Activated CD8-positive, alpha-beta T cell treated with anti-CD3 and anti-CD28 coated beads for 36 hours (primary cell): ENCODE measurements at regions not wholly inside any gene's neighbourhood (a gene's known extent, or its start where the extent isn't known, plus 50 kb on each side); places are given as distances from the start of the nearest gene placed in this dataset.

Source experiments
- ATAC-seq: fragments of 200-7000 bp; cut with Tn5 transposase; one replicate; pipeline ENCODE4 v1.10.0; 2021; ENCODE audit warnings: mild to moderate bottlenecking, moderate library complexity
- CTCF ChIA-PET: fragments of 350-600 bp; sonication (Branson Sonifier 250); formaldehyde crosslinking; loops from one replicate; lab custom pipeline; 2021; ENCODE audit warnings: antibody characterized with exemption; lab: Charles Lee
- POLR2A ChIA-PET: fragments of 350-600 bp; sonication (Branson Sonifier 250); formaldehyde crosslinking; loops from one replicate; lab custom pipeline; 2021; ENCODE audit warnings: antibody characterized with exemption; lab: Charles Lee
- DNase-seq: peaks from one replicate; pipeline ENCODE4 v3.0.0-alpha.2; 2020
- H3K27ac Mint-ChIP-seq: one replicate; pipeline ENCODE4 v1.8.0; 2021; ENCODE audit warnings: mild to moderate bottlenecking, mixed read lengths
- H3K27me3 Mint-ChIP-seq: one replicate; pipeline ENCODE4 v1.8.0; 2021; ENCODE audit warnings: mixed read lengths
- H3K36me3 Mint-ChIP-seq: one replicate; pipeline ENCODE4 v1.8.0; 2021; ENCODE audit warnings: low read depth, mixed read lengths
- H3K4me1 Mint-ChIP-seq: one replicate; pipeline ENCODE4 v1.8.0; 2021; ENCODE audit warnings: low read depth, mixed read lengths
- H3K4me3 Mint-ChIP-seq: one replicate; pipeline ENCODE4 v1.8.0; 2021; ENCODE audit warnings: mild to moderate bottlenecking, moderate library complexity, mixed read lengths
- H3K9me3 Mint-ChIP-seq: one replicate; pipeline ENCODE4 v1.8.0; 2021; ENCODE audit warnings: mixed read lengths
- CTCF ChIP-seq: fragments of 200-600 bp; IDR thresholded peaks from one replicate; pipeline ENCODE4 v1.8.0; 2022; ENCODE audit warnings: antibody characterized with exemption, mild to moderate bottlenecking
- intact Hi-C: fragments of 100-400 bp; cut with micrococcal nuclease; formaldehyde crosslinking; loops from one replicate; pipeline ENCODE4 v1.10.0; 2022

GRCh38 chr13:22758245-22758644 is 422.5 kb upstream of the SGCG start:
- Mint-ChIP-seq H3K4me3 (no peak overlapping the region), H3K36me3 (no peaks in the 10 kb centered on the region), H3K9me3 (peaks cover 2% of the 10 kb centered on the region), H3K4me1 (no peaks in the 10 kb centered on the region), H3K27ac (no peak overlapping the region), H3K27me3 (peaks cover 3% of the 10 kb centered on the region)
- DNase-seq (no peak), ATAC-seq (no peak)
- ChIA-PET CTCF (no interaction called here), POLR2A (interaction anchor here (0.6 kb wide), 1 partner anchor 88 kb away, joined by 5 read pairs; no protein-coding TSS in a partner anchor)
- intact Hi-C loops: no loop called here
- TF ChIP-seq CTCF: no peak

- ATAC-seq (no peak), DNase-seq (no peak)
- Mint-ChIP-seq H3K27me3 (no peaks in the 10 kb centered on the region), H3K9me3 (no peaks in the 10 kb centered on the region), H3K27ac (no peak overlapping the region), H3K4me1 (no peaks in the 10 kb centered on the region), H3K36me3 (no peaks in the 10 kb centered on the region), H3K4me3 (no peak overlapping the region)
- TF ChIP-seq CTCF: no peak
- POLR2A ChIA-PET: no interaction called here
- CTCF ChIA-PET: interaction anchor here (0.6 kb wide), 1 partner anchor 96 kb away, joined by 3 read pairs; no protein-coding TSS in a partner anchor
- intact Hi-C loops: no loop called here
Measured at GRCh38 chr13:22761709-22762108, 419.1 kb upstream of the SGCG start.

GRCh38 chr13:22765547-22765946 is 415.2 kb upstream of the SGCG start:
- CTCF ChIA-PET: no interaction called here

GRCh38 chr13:22770891-22771290 is 409.9 kb upstream of the SGCG start:
- DNase-seq (no peak), ATAC-seq (no peak)
- no peaks in the 10 kb centered on the region for H3K4me1 Mint-ChIP-seq
- POLR2A ChIA-PET: no interaction called here
- H3K27ac Mint-ChIP-seq: no peak overlapping the region
- no peaks in the 10 kb centered on the region for H3K9me3 Mint-ChIP-seq
- intact Hi-C loops: no loop called here
- CTCF ChIA-PET: no interaction called here
- no peak overlapping the region for H3K4me3 Mint-ChIP-seq
- TF ChIP-seq CTCF: no peak
- peaks cover 2% of the 10 kb centered on the region for H3K27me3 Mint-ChIP-seq
- H3K36me3 Mint-ChIP-seq: no peaks in the 10 kb centered on the region

More at GRCh38 chr13:22765547-22765946, 415.2 kb upstream of the SGCG start:
- no peak overlapping the region for H3K4me3 Mint-ChIP-seq
- no peak for TF ChIP-seq CTCF
- no peaks in the 10 kb centered on the region for H3K36me3 Mint-ChIP-seq
- H3K27me3 Mint-ChIP-seq: peaks cover 2% of the 10 kb centered on the region
- no peaks in the 10 kb centered on the region for H3K9me3 Mint-ChIP-seq
- no peak for ATAC-seq
- no peaks in the 10 kb centered on the region for H3K4me1 Mint-ChIP-seq
- POLR2A ChIA-PET: no interaction called here
- DNase-seq: no peak
- intact Hi-C loops: no loop called here
- H3K27ac Mint-ChIP-seq: no peak overlapping the region

GRCh38 chr13:22773465-22773864 is 407.3 kb upstream of the SGCG start:
- Mint-ChIP-seq H3K4me1 (no peaks in the 10 kb centered on the region), H3K27ac (no peak overlapping the region), H3K36me3 (no peaks in the 10 kb centered on the region), H3K4me3 (no peak overlapping the region), H3K27me3 (peaks cover 2% of the 10 kb centered on the region), H3K9me3 (no peaks in the 10 kb centered on the region)
- POLR2A ChIA-PET: no interaction called here
- DNase-seq: no peak
- intact Hi-C loops: no loop called here
- ATAC-seq: no peak
- CTCF ChIA-PET: no interaction called here
- no peak for TF ChIP-seq CTCF
